ENCODE measurements at regions not wholly inside any gene's neighbourhood (a gene's known extent, or its start where the extent isn't known, plus 50 kb on each side); places are given as distances from the start of the nearest gene placed in this dataset.

DNA sequence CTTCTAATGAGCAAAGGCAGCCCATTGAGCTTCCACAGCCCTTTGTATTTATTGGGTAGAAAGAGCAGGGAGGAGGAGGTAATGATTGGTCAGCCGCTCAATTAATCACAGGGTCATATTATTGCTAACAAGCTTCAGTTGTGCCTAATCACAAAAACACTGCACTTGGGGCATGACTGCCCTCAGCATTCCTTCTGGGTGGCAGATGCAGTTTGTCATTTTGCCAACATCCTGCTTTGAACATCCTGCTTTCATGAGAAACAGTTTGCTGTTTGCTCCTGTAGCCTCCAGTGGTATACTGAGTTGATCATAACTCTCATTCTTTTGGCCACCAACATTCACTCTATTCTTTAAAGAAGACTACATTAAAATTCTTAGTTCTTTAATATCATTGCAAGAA is 462.9 kb upstream of the MIS18BP1 start:
- H3K9me3 ChIP-seq (ENCODE audit: control insufficient read depth, insufficient read depth, low read length) = peaks cover 3% of the 10 kb centered on the region
- no peak overlapping the region for H3K4me3 ChIP-seq (ENCODE audit: low read length)
- H3K27me3 ChIP-seq (ENCODE audit: control insufficient read depth, insufficient read depth, low read length) = no peaks in the 10 kb centered on the region
- Mint-ChIP-seq H3K4me3 (no peak overlapping the region), H3K27ac (no peak overlapping the region), H3K36me3 (peaks cover 7% of the 10 kb centered on the region), H3K9me3 (peaks cover 15 to 19% of the 10 kb centered on the region in 2 donors), H3K27me3 (ENCODE audit: low read depth in 2 of 2) (no peaks in the 10 kb centered on the region), H3K4me1 (no peaks in the 10 kb centered on the region)
- TF ChIP-seq, protein P1, sequence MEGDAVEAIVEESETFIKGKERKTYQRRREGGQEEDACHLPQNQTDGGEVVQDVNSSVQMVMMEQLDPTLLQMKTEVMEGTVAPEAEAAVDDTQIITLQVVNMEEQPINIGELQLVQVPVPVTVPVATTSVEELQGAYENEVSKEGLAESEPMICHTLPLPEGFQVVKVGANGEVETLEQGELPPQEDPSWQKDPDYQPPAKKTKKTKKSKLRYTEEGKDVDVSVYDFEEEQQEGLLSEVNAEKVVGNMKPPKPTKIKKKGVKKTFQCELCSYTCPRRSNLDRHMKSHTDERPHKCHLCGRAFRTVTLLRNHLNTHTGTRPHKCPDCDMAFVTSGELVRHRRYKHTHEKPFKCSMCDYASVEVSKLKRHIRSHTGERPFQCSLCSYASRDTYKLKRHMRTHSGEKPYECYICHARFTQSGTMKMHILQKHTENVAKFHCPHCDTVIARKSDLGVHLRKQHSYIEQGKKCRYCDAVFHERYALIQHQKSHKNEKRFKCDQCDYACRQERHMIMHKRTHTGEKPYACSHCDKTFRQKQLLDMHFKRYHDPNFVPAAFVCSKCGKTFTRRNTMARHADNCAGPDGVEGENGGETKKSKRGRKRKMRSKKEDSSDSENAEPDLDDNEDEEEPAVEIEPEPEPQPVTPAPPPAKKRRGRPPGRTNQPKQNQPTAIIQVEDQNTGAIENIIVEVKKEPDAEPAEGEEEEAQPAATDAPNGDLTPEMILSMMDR (IDR thresholded peaks at IDR 0.05) = no peak
- no peaks in the 10 kb centered on the region for H3K4me1 ChIP-seq (ENCODE audit: control insufficient read depth, insufficient read depth, low read length)
- H3K27ac ChIP-seq (ENCODE audit: low read length) = no peak overlapping the region
- H3K36me3 ChIP-seq (ENCODE audit: control insufficient read depth, insufficient read depth, low read length) = no peaks in the 10 kb centered on the region
- 100% methylated on average over 1 of the region's 1 CpG for WGBS (ENCODE audit: insufficient coverage)
- DNase-seq = no peak
- no peak for ATAC-seq
- intact Hi-C loops (cut with micrococcal nuclease) = no loop called here

DNA sequence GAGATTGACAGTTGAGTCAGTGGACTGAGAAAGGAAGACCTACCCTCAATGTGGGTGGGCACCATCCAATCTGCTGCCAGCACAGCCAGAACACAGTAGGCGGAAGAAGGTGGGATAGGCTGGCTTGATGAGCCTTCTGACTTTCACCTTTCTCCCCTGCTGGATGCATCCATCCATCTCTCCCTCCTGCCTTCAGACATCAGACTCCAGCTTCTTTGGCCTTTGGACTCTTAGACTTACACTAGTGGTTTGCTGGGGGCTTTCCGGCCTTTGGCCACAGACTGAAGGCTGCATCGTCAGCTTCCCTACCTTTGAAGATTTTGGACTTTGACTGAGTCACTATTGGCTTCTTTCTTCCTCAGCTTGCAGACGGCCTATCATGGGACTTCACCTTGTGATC is 456.5 kb upstream of the MIS18BP1 start:
- intact Hi-C loops (cut with micrococcal nuclease) = no loop called here

DNA sequence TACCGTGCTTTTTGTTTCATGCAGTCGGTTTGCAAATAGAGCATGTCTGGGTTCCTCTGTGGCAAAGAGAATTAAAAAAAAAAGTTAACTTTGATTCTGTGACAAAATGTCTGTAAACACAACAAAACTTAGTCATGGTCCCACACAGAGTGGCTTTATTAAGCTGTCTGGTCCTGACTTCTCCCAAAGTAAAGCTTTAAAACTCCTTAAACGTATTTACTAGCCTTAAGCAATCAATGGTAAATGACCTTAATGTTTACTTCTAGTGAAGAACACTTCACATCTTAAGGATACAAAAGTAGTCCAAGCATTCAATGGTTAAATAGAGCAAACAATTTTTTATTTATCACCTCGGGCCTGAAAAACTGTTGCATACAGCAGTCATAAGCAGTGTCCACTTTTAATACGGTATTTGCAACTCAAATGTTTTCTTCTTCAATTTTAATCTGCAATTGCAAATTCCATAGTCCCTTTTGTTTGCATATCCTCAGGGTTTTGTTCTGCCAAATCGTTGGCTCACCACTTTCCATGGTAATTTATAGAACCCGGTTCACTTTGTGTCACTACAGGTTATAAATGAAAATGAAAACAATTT is 453.0 kb upstream of the MIS18BP1 start:
- 81% methylated on average over 6 of the region's 7 CpGs for whole genome bisulfite sequencing (ENCODE audit: insufficient coverage)
- TF ChIP-seq, protein P1 (IDR thresholded peaks at IDR 0.05) = no peak
- ATAC-seq = no peak

More for the DNA sequence above, 456.5 kb upstream of the MIS18BP1 start:
- 91% methylated on average over 4 of the region's 4 CpGs for WGBS (ENCODE audit: insufficient coverage)
- no peaks in the 10 kb centered on the region for H3K4me1 Mint-ChIP-seq
- Histone ChIP-seq H3K27ac (ENCODE audit: low read length) (no peak overlapping the region), H3K4me1 (ENCODE audit: control insufficient read depth, insufficient read depth, low read length) (no peaks in the 10 kb centered on the region), H3K27me3 (ENCODE audit: control insufficient read depth, insufficient read depth, low read length) (no peaks in the 10 kb centered on the region), H3K36me3 (ENCODE audit: control insufficient read depth, insufficient read depth, low read length) (no peaks in the 10 kb centered on the region), H3K4me3 (ENCODE audit: low read length) (no peak overlapping the region), H3K9me3 (ENCODE audit: control insufficient read depth, insufficient read depth, low read length) (peaks cover 3% of the 10 kb centered on the region)
- H3K36me3 Mint-ChIP-seq = peaks cover 5% of the 10 kb centered on the region
- H3K4me3 Mint-ChIP-seq = no peak overlapping the region
- DNase-seq = no peak
- no peaks in the 10 kb centered on the region for H3K27me3 Mint-ChIP-seq (ENCODE audit: low read depth in 2 of 2)
- H3K9me3 Mint-ChIP-seq = peaks cover 6 to 12% of the 10 kb centered on the region in 2 donors
- no peak overlapping the region for H3K27ac Mint-ChIP-seq
- ATAC-seq = no peak
- TF ChIP-seq, protein P1 (IDR thresholded peaks at IDR 0.05) = no peak

DNA sequence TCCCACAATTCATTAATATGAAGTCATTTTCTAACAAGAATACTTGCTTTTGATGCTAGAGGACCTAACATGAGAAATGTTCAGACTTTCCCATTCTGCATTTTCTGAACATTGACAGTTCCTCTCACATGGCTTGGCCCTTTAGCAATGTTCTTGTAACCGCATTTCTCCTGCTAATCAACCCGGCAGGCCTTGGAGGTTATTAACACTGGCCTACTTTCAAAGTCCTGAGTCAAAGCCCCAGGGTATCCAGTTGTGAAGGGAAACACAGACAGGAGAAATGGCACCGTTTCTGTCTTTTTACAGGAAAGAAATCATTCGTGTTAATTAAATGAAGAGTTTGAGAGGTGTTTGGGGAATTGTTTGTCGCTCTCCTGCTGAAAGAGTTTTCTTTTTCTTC is 446.5 kb upstream of the MIS18BP1 start:
- H3K27me3 Mint-ChIP-seq (ENCODE audit: low read depth in 2 of 2) = no peaks in the 10 kb centered on the region
- WGBS (ENCODE audit: insufficient coverage) = 81% methylated on average over 5 of the region's 5 CpGs

More for the DNA sequence above, 453.0 kb upstream of the MIS18BP1 start:
- Mint-ChIP-seq H3K4me1 (no peaks in the 10 kb centered on the region), H3K36me3 (no peaks in the 10 kb centered on the region), H3K4me3 (no peak overlapping the region), H3K9me3 (peaks cover 0 to 5% of the 10 kb centered on the region in 2 donors), H3K27me3 (ENCODE audit: low read depth in 2 of 2) (no peaks in the 10 kb centered on the region), H3K27ac (no peak overlapping the region)
- Histone ChIP-seq H3K9me3 (ENCODE audit: control insufficient read depth, insufficient read depth, low read length) (peaks cover 3% of the 10 kb centered on the region), H3K27me3 (ENCODE audit: control insufficient read depth, insufficient read depth, low read length) (no peaks in the 10 kb centered on the region), H3K27ac (ENCODE audit: low read length) (no peak overlapping the region), H3K4me1 (ENCODE audit: control insufficient read depth, insufficient read depth, low read length) (no peaks in the 10 kb centered on the region), H3K4me3 (ENCODE audit: low read length) (no peak overlapping the region), H3K36me3 (ENCODE audit: control insufficient read depth, insufficient read depth, low read length) (no peaks in the 10 kb centered on the region)
- intact Hi-C loops (cut with micrococcal nuclease) = no loop called here
- no peak for DNase-seq

More for the DNA sequence above, 446.5 kb upstream of the MIS18BP1 start:
- H3K4me1 ChIP-seq (ENCODE audit: control insufficient read depth, insufficient read depth, low read length) = no peaks in the 10 kb centered on the region
- H3K36me3 ChIP-seq (ENCODE audit: control insufficient read depth, insufficient read depth, low read length) = no peaks in the 10 kb centered on the region
- no peak overlapping the region for H3K27ac ChIP-seq (ENCODE audit: low read length)
- Mint-ChIP-seq H3K36me3 (peaks cover 9% of the 10 kb centered on the region), H3K27ac (no peak overlapping the region), H3K4me3 (no peak overlapping the region), H3K4me1 (no peaks in the 10 kb centered on the region), H3K9me3 (peaks cover 11 to 23% of the 10 kb centered on the region in 2 donors)
- TF ChIP-seq, protein P1 (IDR thresholded peaks at IDR 0.05) = no peak
- DNase-seq (no peak), ATAC-seq (no peak)
- H3K27me3 ChIP-seq (ENCODE audit: control insufficient read depth, insufficient read depth, low read length) = no peaks in the 10 kb centered on the region
- H3K4me3 ChIP-seq (ENCODE audit: low read length) = no peak overlapping the region
- no peaks in the 10 kb centered on the region for H3K9me3 ChIP-seq (ENCODE audit: control insufficient read depth, insufficient read depth, low read length)
- intact Hi-C loops (cut with micrococcal nuclease) = no loop called here
